ENCODE measurements at regions not wholly inside any gene's neighbourhood (a gene's known extent, or its start where the extent isn't known, plus 50 kb on each side); places are given as distances from the start of the nearest gene placed in this dataset.

DNA sequence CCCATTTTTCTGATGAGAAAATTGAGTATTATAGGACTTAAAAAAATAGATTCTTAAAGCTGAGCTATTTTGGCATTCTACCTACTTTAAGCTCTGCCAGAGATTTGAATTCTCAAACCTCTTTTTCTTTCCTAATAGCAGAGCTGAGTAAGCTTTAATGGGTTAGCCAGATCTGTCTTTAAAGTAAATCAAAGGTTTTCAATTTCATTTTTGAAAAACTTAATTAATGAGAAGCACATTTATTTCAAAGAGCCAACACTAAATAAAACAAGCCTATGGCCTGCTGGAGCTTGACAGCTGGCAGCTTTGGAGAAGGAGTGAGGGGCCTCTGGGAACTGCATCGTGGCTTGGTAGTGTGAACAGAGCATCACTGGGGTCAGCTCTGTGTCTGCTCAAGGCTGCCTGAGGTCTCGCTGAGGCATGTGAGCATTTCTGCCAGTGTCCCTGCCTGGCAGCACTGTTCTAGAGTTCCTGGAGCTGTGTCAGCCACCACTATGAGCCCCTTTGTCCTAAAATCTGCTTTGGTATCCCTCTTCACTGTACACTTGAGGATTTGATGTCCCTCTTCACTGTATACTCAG, 50.4 kb upstream of the PRSS23 start:
- no peak for ATAC-seq
- DNase-seq, result no peak
- Histone ChIP-seq H3K27me3 (no peaks in the 10 kb centered on the region), H3K4me1 (no peaks in the 10 kb centered on the region), H3K4me3 (no peak overlapping the region), H3K27ac (no peak overlapping the region), H3K36me3 (no peaks in the 10 kb centered on the region), H3K9me3 (no peaks in the 10 kb centered on the region)
- WGBS, 2 donors, result 73 to 75% methylated on average over 2 of the region's 2 CpGs
- intact Hi-C loops (cut with DNase I), result loop anchor here in 1 of 10 donors (5.0 kb wide), 1 partner anchor 32 kb away; no protein-coding TSS in a partner anchor
- TF ChIP-seq, protein P1, sequence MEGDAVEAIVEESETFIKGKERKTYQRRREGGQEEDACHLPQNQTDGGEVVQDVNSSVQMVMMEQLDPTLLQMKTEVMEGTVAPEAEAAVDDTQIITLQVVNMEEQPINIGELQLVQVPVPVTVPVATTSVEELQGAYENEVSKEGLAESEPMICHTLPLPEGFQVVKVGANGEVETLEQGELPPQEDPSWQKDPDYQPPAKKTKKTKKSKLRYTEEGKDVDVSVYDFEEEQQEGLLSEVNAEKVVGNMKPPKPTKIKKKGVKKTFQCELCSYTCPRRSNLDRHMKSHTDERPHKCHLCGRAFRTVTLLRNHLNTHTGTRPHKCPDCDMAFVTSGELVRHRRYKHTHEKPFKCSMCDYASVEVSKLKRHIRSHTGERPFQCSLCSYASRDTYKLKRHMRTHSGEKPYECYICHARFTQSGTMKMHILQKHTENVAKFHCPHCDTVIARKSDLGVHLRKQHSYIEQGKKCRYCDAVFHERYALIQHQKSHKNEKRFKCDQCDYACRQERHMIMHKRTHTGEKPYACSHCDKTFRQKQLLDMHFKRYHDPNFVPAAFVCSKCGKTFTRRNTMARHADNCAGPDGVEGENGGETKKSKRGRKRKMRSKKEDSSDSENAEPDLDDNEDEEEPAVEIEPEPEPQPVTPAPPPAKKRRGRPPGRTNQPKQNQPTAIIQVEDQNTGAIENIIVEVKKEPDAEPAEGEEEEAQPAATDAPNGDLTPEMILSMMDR (IDR thresholded peaks at IDR 0.05), result no peak

DNA sequence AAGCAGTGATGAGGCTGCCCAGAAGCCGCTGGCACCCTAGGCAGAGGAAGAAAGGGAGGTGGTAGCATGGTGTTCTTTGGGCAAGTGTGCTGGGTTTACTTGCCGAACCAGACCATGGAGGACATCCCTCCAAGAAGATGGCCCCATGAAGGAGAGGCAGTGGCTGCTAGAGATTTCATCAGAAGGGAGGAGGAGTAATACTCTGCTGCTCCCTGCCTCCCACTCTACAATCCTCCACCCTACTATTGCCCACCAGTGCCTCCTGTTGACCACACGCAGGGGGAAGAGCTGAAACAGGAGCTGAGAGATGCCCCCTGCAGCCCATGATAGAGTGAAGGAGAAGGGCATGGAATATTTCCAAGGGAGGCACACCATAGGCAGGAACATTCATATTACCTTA, 51.0 kb upstream of the PRSS23 start:
- ATAC-seq (no peak), DNase-seq (no peak)
- TF ChIP-seq, protein P1 (IDR thresholded peaks at IDR 0.05), result no peak
- Histone ChIP-seq H3K27ac (no peak overlapping the region), H3K36me3 (no peaks in the 10 kb centered on the region), H3K27me3 (no peaks in the 10 kb centered on the region), H3K9me3 (no peaks in the 10 kb centered on the region), H3K4me3 (no peak overlapping the region), H3K4me1 (no peaks in the 10 kb centered on the region)
- intact Hi-C loops (cut with DNase I), result loop anchor here in 1 of 10 donors (5.0 kb wide), 1 partner anchor 33 kb away; no protein-coding TSS in a partner anchor
- WGBS, 2 donors, result 96 to 98% methylated on average over 3 of the region's 3 CpGs

DNA sequence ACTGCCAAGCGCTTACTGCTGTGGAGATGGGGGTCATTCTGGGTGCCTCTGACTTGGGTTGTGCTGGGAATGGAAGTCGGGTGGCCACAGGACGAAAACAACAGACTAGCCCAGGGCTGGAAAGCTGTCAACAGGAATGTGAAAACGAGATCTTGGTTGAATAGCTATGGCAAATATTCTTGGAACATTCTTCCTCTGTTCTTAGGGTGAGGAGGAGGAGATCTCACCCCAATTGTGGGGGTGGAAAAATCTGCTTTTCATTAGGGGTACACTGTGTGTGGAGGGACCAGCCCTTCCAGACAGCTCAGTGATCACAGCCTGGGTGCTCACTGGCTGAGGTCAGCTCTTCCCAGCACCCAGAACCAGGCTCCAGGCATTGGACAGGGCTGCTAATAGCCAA, 52.0 kb upstream of the PRSS23 start:
- ATAC-seq (no peak), DNase-seq (no peak)
- intact Hi-C loops (cut with DNase I), result loop anchor here in 1 of 10 donors (5.0 kb wide), 1 partner anchor 34 kb away; no protein-coding TSS in a partner anchor
- Histone ChIP-seq H3K27me3 (no peaks in the 10 kb centered on the region), H3K9me3 (no peaks in the 10 kb centered on the region), H3K4me1 (peaks cover 0 to 10% (median 5%) of the 10 kb centered on the region in 9 donors), H3K27ac (no peak overlapping the region), H3K36me3 (no peaks in the 10 kb centered on the region), H3K4me3 (no peak overlapping the region)
- TF ChIP-seq, protein P1 (IDR thresholded peaks at IDR 0.05), result no peak
- 81 to 82% methylated on average over 4 of the region's 4 CpGs for WGBS, 2 donors

DNA sequence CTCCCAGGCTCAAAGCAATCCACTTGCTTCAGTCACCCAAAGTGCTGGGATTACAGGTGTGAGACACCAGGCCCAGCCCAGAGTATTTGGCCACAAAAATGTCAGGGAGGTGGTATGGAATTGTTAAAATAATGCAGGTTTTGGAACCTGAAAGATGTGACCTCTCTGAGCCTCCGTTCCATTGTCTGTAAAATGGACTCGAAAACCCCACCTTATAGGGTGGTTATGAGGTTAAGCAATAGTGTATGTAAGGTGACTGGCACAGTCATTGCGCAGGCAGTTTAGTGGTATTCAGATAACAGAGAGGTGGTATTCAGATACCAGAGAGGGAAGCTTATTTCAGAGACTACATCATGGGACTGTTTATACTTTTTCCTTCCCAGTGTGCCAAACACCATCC, 52.5 kb upstream of the PRSS23 start:
- DNase-seq (no peak), ATAC-seq (no peak)
- Histone ChIP-seq H3K27me3 (no peaks in the 10 kb centered on the region), H3K36me3 (no peaks in the 10 kb centered on the region), H3K4me3 (no peak overlapping the region), H3K4me1 (peaks cover 0 to 15% (median 5%) of the 10 kb centered on the region in 9 donors), H3K27ac (no peak overlapping the region), H3K9me3 (no peaks in the 10 kb centered on the region)
- intact Hi-C loops (cut with DNase I), result loop anchor here in 1 of 10 donors (5.0 kb wide), 1 partner anchor 34 kb away; no protein-coding TSS in a partner anchor
- WGBS, 2 donors, result 99% methylated on average over 3 of the region's 3 CpGs
- TF ChIP-seq, protein P1 (IDR thresholded peaks at IDR 0.05), result no peak

All from heart right ventricle (tissue), 16 donors.